HS-27A (cell line): ENCODE measurements at regions not wholly inside any gene's neighbourhood (a gene's known extent, or its start where the extent isn't known, plus 50 kb on each side); places are given as distances from the start of the nearest gene placed in this dataset.

Experiments used
- DNase-seq: peaks from one replicate; pipeline ENCODE4 v3.0.0-alpha.2; 2012; ENCODE audit warnings: low read depth, missing footprints

DNA sequence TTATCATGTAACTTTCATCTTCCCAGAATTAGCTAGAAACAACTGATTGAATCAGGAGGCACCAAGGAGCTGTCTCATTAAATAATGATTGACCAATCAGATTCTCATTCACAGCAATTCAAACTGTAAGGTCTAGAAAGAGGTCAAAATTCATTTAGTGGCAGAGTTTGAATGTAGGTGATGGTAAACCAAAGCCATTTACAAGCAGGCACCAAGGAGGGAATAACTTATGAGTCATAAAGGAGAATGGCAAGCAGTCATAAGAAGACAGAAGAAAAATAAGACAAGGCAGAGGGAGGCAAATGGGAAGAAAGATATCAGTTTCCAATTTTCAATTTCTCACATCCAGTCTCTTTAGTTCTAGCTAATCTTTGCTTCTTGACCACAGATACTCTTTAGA lies 52.9 kb upstream of the DEFB112 start:
- no peak for DNase-seq

DNA sequence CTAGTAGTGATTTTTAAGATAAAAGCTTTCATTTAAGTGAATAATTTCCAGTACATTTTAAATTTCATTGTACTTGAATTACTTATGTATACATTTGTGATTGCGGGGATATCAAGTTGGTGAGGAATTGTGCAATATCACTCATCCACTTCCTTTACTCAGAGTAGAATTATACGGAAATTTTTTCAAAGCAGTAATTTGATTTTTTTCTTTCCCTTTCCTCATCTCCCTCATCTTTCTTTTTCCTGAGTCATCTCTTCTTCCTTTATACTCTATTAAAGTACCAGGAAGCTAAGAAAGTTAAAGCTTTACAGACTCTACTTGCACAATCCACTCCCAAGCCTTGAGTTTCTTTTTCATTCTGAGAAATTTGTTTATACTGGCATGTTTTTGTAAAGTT lies 60.9 kb upstream of the DEFB112 start:
- DNase-seq = no peak

DNA sequence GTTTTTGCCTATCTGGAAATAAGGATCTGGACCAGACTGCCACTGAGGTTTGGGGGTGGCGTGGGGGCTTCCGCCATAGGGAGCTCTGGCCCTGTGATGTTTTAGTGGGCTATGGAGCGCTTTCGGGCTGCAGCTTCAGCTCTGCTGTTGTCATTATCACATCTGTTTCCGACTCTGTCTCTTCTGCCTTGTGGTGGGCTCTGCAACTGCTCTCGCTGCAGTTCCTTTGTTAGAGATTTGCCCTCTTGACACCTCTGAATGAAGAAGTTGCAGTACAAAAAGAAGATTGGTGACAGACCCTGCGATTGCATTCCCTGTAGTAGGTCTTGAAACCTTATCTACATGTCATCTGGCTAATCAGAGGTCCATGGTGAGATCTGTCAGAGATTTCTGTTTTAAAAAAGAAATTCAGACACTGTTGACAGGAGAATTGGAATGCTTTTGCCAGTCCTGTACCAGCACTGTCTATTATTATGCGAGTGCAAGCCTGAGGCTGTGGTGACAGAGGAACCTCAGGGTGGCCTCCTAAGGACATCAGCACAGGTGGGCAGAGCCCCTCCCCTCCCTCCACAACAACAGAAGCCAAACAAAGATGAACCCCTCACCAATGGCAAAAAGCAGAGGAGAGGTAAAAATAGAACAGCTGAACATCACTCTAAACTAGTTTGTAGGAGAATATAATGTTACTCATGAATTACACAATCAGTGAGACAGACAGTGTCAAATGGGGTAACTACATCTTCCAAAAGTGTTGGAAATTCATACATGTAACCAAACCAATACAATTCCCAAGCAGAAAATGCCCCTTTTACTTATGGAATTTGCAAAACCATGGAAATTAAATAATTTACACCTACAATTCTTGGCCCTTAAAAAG lies 63.5 kb upstream of the DEFB112 start:
- DNase-seq = no peak

DNA sequence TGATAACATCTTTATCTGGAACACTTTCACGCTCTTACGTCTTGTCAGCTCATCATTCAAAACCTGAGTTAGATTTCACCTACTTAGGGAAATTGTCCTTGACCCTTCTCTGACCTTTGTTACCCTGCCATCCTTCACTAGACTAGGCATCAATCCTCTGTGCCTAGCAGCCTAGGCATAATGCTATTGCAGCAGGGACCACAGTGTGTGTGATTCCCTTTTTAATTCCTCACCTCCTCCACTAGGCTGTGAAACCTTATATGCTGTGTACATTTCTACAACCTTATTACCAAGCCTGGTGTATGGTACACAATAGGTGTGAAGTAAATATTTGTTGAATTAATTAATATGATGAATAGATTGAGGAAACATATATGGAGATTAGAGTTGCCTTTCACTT lies 66.7 kb upstream of the DEFB112 start:
- DNase-seq = no peak

DNA sequence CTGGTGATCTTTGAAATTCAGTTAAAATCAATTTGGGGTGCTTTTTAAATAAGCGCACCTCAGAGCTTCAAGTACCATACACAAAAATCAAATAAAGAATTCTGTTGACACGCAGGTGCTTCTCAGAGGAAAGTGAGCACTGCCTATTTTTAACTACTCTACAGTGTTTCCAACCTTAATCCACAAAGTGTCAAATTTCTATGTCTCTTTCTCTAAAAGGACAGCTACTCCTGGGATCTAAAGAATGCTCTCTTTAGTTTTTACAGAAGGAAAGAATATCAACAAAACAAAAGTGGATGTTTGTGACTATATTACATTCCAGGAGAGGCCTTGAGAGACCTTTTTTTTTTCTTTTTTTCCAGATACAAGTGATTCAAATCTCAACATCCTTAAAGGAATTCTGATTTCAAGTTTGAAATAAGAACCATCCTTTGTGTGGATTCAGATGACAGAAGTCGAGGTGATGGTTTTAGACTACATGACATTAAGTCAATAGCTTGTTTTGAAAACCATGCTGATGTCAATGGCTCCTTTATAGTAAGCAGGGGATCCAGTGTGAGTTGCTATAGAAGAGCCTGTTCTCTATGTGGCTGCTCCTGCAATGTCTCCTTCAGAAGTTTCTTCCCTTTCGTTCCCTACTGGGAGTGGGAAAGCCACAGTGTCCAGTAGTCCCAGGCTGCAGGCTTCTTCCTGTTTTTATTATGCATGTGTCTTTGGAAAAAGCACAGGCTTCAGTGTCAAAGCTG lies 67.2 kb upstream of the DEFB112 start:
- no peak for DNase-seq

DNA sequence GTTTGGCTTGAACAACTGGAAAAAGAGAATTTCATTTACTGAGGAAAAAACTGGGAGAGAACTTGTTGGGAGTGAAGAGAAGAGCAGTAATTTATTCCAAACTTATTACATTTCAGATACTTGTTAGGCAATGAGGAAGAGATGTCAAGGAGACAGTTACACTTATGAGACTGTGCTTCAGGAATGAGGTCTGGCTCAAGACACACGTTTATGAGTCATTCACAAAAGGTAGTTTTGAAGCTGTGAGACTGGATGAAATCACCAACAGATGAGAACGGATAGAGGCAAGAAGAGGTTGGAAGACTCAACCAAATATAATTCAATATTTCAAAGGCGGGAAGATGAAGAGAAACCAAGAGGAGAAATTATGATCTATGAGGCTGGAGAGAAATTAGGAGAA lies 70.6 kb upstream of the DEFB112 start:
- DNase-seq = no peak

DNA sequence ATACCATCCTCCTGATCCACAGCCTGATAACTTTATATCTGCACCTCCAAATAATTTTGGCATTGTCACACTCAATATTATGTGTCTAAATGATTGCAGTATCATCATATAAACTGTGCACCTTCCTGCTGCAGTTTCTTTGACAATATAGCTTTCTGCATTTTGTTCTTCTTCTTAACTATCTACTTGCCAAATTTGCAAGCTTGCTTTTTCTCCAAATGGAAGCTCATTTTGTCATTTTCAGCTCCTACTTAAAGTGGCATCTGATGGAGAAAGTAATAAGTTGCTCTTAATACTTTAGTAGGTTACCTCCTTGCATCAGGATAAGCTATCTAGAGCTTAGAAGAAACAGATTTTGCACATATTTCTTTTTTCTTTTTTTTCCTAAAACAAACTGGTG lies 74.0 kb upstream of the DEFB112 start:
- no peak for DNase-seq

DNA sequence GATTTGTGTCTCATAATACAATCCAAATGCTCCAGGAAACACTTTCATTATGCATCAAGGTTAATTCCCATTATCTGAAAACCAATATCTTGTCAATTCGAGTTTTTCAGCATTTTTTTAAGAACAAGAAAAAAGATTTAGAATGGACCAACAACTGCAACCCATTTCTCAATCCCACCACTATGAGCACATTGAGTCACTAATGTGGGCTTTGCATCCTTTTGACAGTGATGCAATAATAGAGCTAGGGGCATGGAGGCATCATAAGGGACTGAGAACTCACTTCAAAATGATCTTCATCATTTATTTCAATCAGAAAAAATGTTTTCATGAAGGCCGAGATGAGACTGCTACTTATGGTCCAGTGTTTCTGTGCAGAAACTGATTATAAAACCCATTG lies 74.8 kb upstream of the DEFB112 start:
- DNase-seq = no peak

DNA sequence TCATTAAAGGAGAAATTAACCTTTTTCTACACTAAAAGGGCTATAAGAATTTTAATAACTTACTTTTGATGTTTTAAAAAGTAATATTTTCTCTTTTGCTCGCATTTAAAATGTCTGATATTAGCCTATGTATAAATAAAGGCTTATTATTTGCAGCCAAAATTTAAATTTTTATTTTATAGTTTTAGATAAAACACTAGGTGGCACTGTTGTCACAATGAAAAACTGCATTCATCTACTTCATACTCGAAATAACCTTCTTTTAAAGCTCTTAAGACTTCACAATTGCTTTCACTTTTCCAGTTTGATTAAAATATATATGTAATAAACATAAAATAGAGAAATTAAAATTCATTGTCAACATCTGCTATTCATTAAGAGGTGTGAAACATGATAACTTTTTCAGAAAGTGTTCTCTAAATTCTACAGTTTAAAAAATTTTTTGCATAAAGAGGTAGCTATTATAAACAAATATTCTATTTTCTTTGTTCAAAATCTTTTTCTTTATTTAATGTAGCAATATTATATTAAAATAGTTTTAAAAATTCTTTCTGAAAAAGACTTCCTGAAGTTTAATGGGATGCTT lies 78.8 kb upstream of the DEFB112 start:
- DNase-seq = no peak

DNA sequence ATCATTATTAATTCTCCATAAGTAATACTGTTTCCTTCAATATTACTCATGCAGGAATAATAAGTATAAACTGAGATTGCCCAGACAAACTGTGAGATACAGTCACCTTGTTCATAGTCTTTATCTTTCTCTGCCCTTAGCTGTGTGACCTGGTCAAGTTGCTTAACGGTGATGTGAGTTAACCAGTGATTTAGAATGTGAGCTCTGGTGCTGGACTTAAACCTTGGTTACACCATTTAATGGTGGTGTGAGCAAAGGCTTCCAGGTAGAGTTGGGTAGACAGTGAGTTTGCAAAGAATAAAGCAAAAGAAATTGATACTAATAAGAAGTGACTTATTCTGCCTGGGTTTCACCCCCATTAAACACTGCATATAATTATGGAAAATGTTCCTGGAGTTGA lies 86.2 kb upstream of the DEFB112 start:
- DNase-seq = no peak

DNA sequence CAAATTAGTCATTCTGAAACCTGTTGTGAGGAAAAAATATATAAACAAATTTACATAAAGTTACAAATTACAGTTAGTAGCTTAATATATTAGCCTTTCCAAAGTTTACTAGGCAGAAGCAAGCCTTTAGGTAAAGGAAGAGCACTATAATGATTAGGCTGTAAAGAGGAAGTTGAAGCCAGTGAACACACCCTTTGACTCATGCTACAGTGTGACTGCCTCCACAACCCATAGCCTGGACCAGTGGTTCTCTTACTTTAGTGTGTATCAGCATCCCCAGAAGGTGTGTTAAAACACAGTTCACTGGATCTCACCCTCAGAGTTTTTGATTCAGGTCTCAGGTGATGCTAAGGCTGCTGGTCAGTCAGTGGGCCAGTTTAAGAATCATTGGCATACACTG lies 91.4 kb upstream of the DEFB112 start:
- no peak for DNase-seq

DNA sequence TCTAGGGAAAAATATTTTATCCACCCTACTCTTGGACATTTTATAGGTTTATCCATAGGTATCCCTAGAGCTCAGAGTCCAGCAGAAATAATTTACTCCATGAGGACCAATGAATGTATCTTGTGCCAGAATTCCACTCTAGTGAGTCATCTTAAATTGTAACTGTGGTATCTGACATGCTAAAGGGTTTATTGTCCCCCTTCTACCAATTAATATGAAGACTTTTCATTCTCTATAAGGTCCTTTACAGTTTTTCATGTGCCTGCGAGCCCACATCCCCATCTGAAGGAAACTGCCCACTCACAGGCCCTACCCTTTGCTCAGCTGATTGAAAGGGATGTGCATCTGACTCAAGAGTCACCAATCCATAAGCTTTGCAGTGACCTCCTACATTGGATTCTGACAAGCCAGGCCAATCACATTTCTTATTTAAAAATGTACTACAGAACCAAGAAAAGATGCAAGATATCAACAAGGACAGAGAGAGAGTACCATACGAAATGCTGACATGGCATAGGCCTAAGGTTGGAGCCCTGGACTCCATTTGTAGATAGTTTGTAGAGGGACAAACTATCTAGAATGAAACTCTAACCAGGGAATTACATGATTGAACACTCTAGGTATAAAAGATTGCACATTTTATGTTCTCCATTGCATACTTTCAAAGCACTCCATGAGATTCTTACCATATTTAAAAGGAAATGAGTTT lies 93.4 kb upstream of the DEFB112 start:
- no peak for DNase-seq

DNA sequence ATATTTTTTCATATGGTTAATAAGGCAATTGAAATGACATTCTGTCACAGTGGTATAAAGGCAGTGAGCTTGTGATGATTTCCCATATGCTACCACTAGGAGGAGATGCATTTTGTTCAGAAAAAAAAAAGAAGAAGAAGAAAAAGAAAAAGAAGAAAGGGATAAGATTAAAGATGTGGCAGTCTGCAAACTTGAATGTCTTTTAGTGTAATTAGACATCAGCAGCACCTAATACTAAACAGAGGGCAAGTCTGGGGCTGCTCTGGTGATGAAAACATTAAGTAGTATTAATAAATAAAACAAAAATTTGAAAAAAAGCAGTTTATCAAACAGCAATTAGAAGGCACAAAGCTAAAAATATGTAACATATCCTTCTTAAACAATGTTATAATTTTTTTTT lies 95.4 kb upstream of the DEFB112 start:
- DNase-seq = no peak

DNA sequence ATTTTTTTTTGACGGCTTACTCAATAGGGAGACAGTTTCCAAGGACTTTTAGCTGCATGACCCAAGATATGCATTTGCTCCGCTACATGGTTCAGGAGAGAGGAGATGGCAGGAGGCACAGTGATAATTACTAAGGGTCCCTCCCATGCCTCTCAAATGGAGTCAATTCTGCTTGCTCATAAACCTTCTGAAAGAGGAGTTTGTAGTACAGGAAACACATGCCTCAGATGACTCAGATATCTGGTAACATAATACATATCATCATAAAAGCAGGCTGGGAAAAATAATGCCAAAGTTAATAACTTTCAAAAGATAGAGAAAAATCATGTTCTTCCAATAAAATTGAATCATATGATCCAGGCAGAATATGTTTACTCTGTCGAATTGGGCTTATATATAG lies 97.6 kb upstream of the DEFB112 start:
- DNase-seq = no peak

DNA sequence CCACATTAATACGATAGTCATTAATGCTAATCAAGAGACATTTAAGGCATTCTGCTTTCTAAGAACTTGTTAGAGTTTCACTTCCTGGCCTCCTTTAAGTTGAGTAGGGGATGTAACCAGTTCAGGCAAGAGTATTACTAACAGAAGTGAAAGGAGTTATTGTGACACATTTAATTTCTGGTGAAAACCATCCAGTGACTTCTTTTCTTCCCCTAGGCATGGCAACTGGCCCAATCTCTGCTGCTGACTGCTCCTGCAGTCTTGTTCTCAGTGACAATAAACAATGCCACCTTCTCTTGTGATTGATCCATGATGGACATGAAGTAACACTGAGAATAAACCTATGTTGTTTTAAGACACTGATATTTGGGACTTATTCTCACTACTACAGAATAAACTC lies 130.9 kb upstream of the DEFB112 start:
- DNase-seq = no peak

DNA sequence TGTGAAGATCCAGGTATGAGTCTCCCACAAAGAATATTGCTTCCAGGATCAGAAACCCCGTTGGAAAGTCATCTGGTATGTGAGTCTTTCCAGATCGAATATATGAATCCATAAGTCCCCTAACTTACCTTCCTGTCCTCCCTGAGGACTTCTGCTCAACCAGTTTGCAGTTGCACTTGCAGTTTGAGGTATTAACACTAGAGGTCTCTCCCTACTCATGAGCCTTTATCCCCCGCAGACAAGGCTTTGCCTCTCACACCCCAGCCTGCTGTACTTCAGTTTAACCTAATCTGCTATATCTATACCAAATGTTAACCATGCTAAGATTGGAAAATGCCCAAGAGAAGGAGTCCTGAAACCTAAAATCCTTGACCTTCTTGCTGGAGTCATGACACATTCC lies 135.3 kb upstream of the DEFB112 start:
- no peak for DNase-seq

DNA sequence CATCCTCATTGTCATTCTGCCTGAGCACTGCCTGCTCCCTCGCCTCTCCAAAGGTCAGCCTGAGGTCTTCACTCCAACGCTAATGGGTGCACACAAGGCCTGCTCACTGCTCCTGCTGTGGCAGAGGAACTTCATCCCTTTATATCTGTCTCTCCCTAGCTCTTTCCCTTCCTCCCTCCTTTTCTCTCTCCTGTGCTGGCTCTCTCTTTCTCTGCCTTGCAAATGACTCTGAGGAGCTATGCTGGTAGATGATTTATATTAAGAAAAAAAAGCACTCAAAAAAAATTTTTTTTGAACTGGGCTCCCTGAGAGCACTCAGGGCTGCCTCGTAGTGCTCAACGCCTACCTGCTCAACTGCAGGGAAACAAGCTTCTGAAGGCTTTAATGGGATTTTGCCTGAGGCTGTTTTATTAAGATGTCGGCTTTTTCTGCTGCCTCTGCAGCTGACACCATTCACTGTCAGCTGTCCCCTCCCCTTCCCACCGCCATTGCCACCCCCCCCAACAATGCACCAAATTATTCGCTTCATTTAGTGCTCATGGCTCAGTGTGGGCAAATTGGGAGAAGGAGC lies 137.7 kb upstream of the DEFB112 start:
- no peak for DNase-seq

DNA sequence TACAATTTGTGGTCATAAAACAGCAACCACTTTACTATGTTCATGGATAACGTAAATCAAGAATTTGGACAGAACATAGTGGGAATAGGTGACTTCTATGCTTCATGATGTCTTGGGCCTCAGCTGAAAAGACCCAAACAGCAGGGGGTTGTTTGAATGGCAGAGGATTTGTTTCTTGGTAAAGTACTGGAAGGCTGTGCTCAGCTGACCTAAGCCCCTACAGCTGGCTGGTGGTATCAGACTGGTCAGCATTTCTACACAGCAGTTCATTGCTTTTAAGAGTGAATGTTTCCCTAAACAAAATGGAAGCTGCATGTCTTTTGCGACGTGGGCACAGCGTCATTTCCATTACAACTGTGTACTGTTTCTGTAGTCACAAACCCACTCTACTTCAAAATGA lies 148.5 kb upstream of the DEFB112 start:
- no peak for DNase-seq

DNA sequence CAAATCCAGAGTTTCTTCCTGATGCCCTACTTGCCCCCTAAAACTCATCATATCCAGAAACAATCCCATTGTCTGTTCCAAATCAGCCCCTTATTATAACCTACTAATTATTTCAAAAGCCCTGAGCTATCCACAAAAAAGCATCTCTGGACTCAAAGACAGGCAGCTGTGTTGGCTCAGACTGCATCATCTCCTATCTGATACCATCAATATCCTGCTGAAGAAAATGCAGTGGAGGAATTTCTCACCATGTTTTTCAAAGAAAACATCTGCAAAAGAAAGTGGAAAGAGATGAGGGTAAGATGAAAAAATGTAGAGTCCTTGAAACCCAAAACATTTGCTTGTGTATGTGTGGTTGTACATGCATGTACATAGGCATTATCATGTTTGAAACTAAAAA lies 153.0 kb upstream of the DEFB112 start:
- DNase-seq = no peak

DNA sequence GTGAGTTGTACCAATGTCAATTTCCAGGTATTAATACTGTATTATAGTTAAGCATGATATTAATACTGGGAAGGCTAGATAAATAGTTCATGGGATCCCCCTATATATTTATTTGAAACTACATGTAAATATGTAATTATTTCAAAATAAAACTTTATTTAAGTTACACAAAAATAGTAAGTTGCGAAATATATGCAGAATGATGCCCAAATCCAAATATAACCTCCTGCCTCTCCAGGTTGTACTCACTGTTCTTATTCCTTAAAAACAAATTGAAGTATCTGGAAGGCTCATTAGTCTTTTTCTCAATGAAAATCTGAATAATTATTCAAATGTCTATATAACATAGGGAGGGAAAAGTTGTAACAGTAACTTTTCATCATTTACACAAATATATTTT lies 161.9 kb upstream of the DEFB112 start:
- no peak for DNase-seq

DNA sequence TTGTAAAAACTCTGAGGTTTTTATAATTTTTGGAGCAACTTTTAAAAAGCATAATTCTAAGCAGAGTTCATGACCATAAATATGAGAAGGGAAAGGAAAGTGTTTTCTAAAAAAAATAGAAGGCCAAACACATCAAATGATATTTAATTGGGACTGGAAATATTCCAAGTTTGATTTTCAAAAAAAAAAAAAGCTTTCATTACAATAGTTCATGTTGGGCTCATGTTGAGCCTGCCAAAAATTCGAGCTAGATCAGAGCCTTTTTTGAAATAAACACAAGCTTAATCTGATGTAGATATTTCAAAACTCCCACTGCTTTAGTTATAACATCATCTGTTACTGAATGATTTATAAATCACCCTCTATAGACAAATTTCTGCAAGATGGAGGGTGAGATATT lies 163.4 kb upstream of the DEFB112 start:
- DNase-seq = no peak

DNA sequence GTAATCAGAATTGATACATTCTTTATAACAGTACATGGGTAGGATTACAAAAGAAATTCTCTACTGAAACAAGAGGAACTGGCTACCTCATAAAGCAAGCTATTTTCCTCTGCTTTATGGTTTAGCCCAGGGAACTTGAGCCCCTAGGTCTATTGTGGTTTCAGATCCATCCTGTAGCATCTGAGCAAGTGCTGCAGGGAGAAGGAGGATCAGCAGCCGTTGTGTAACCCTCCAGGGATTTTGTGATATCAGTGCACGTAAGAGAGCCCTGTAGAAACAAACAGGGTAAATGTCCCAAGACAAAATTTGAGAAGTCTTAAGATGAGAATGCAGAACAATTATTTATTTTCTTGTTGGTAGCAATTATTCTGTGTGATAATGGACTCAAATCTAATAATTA lies 165.2 kb upstream of the DEFB112 start:
- DNase-seq = no peak
